ENCODE measurements at regions not wholly inside any gene's neighbourhood (a gene's known extent, or its start where the extent isn't known, plus 50 kb on each side); places are given as distances from the start of the nearest gene placed in this dataset.
"Not testable (repeated sequence)": the region's sequence is repeated elsewhere in the genome, so short reads cannot be mapped to it uniquely, and the experiment has no call there.

GRCh38 chr10:100612601-100613595 is 77.2 kb downstream of the HIF1AN start:
- no peak for DNase-seq

- DNase-seq = no peak
Observed at GRCh38 chr10:100613846-100614245, 78.1 kb downstream of the HIF1AN start.

GRCh38 chr10:100614429-100615095 is 78.8 kb downstream of the HIF1AN start:
- DNase-seq = no peak

GRCh38 chr10:100615241-100615640 is 79.5 kb downstream of the HIF1AN start:
- DNase-seq = no peak

GRCh38 chr10:100615908-100616307 is 80.2 kb downstream of the HIF1AN start:
- no peak for DNase-seq

- DNase-seq = no peak
Observed at GRCh38 chr10:100618091-100618615, 82.4 kb downstream of the HIF1AN start.

- DNase-seq = no peak
Observed at GRCh38 chr10:100618632-100619255, 83.0 kb downstream of the HIF1AN start.

GRCh38 chr10:100620087-100620835 is 84.5 kb downstream of the HIF1AN start:
- no peak for DNase-seq

- peak; percentile 21 for DNase-seq
Observed at GRCh38 chr10:100621360-100622205, 85.8 kb downstream of the HIF1AN start.

- DNase-seq = no peak
Observed at GRCh38 chr10:100622946-100623345, 87.2 kb downstream of the HIF1AN start.

GRCh38 chr10:100623521-100624230 is 87.9 kb downstream of the HIF1AN start:
- no peak for DNase-seq

- DNase-seq = no peak
Observed at GRCh38 chr10:100624298-100624697, 88.6 kb downstream of the HIF1AN start.

- DNase-seq = no peak
Observed at GRCh38 chr10:100625816-100626215, 90.1 kb downstream of the HIF1AN start.

- DNase-seq = no peak
Observed at GRCh38 chr10:100628061-100628460, 92.3 kb downstream of the HIF1AN start.

- no peak for DNase-seq
Observed at GRCh38 chr10:100631192-100631591, 95.4 kb downstream of the HIF1AN start.

- DNase-seq = no peak
Observed at GRCh38 chr10:100632027-100632426, 96.3 kb downstream of the HIF1AN start.

- DNase-seq = no peak
Observed at GRCh38 chr10:100634034-100634433, 98.3 kb downstream of the HIF1AN start.

GRCh38 chr10:100636848-100637553 is 101.3 kb downstream of the HIF1AN start:
- DNase-seq = no peak

GRCh38 chr10:100637785-100638184 is 102.0 kb downstream of the HIF1AN start:
- no peak for DNase-seq

- DNase-seq = not testable (repeated sequence)
Observed at GRCh38 chr10:100638969-100639368, 103.2 kb downstream of the HIF1AN start.
